Endodermal cell (in vitro differentiated cells): ENCODE measurements at regions not wholly inside any gene's neighbourhood (a gene's known extent, or its start where the extent isn't known, plus 50 kb on each side); places are given as distances from the start of the nearest gene placed in this dataset.
A peak's percentile ranks its signal among the peaks of the same experiment; 100 is the strongest.

Experiments used
- DNase-seq: peaks from one replicate; pipeline ENCODE4 v3.0.0-alpha.2; 2017
- H3K27ac ChIP-seq: 2 replicates; pipeline ENCODE4 v1.5.1; 2013; ENCODE audit warnings: mild to moderate bottlenecking, low read depth, low read length, moderate library complexity
- H3K27me3 ChIP-seq: 2 replicates; pipeline ENCODE4 v1.6.1; 2013; ENCODE audit warnings: mild to moderate bottlenecking, low read length, moderate library complexity; ENCODE audit not compliant: insufficient read depth, control insufficient read depth, poor library complexity, severe bottlenecking
- H3K36me3 ChIP-seq: 2 replicates; pipeline ENCODE4 v1.7.0; 2013; ENCODE audit warnings: mild to moderate bottlenecking, low read length, moderate library complexity; ENCODE audit not compliant: control insufficient read depth, insufficient read depth
- H3K4me1 ChIP-seq: one replicate; pipeline ENCODE4 v1.7.0; 2013; ENCODE audit warnings: low read length; ENCODE audit not compliant: control insufficient read depth, insufficient read depth
- H3K4me3 ChIP-seq: 2 replicates; pipeline ENCODE4 v1.5.1; 2013; ENCODE audit warnings: mild to moderate bottlenecking, low read length, moderate library complexity
- H3K9ac ChIP-seq: 2 replicates; pipeline ENCODE4 v1.6.1; 2013; ENCODE audit warnings: mild to moderate bottlenecking, low read length, moderate library complexity; ENCODE audit not compliant: poor library complexity, severe bottlenecking; ENCODE audit errors: extremely low read depth
- H3K9me3 ChIP-seq: 2 replicates; pipeline ENCODE4 v1.6.1; 2013; ENCODE audit warnings: mild to moderate bottlenecking, low read length, moderate library complexity; ENCODE audit not compliant: control insufficient read depth
- H3K27ac Mint-ChIP-seq: 2 replicates; pipeline ENCODE4 v1.8.0; 2020; ENCODE audit warnings: mixed read lengths
- H3K27me3 Mint-ChIP-seq: 2 replicates; pipeline ENCODE4 v1.8.0; 2021; ENCODE audit warnings: mild to moderate bottlenecking, mixed read lengths; ENCODE audit not compliant: insufficient read depth
- H3K36me3 Mint-ChIP-seq: 2 replicates; pipeline ENCODE4 v1.8.0; 2020; ENCODE audit warnings: low read depth, mixed read lengths
- H3K4me1 Mint-ChIP-seq: 2 replicates; pipeline ENCODE4 v1.8.0; 2020; ENCODE audit warnings: mixed read lengths
- H3K4me3 Mint-ChIP-seq: 2 replicates; pipeline ENCODE4 v1.8.0; 2020; ENCODE audit warnings: mild to moderate bottlenecking, moderate library complexity, mixed read lengths
- H3K9me3 Mint-ChIP-seq: 2 replicates; pipeline ENCODE4 v1.8.0; 2020; ENCODE audit warnings: mild to moderate bottlenecking, mixed read lengths
- WGBS, 2 experiments: methylation state at CpG; one replicate each; pipeline versions ENCODE4 v1.1.5 to v1.1.7; 2013; ENCODE audit warnings: missing lambda C conversion rate in 2 of 2, mixed read lengths in 1 of 2; ENCODE audit not compliant: insufficient coverage in 1 of 2, insufficient read length in 1 of 2; 5-methylcytosine and 5-hydroxymethylcytosine counted together
- TF ChIP-seq, protein P1 (sequence below): fragments of 200-600 bp; sonication (generic); conservative IDR thresholded peaks from 2 replicates; pipeline ENCODE4 v1.5.0; 2021; ENCODE audit warnings: antibody characterized with exemption, mild to moderate bottlenecking

- no peaks in the 10 kb centered on the region for H3K36me3 Mint-ChIP-seq
- H3K27ac Mint-ChIP-seq: no peak overlapping the region
- H3K36me3 ChIP-seq: no peaks in the 10 kb centered on the region
- no peak overlapping the region for H3K4me3 ChIP-seq
- peaks cover 9% of the 10 kb centered on the region for H3K4me1 Mint-ChIP-seq
- TF ChIP-seq, protein P1, sequence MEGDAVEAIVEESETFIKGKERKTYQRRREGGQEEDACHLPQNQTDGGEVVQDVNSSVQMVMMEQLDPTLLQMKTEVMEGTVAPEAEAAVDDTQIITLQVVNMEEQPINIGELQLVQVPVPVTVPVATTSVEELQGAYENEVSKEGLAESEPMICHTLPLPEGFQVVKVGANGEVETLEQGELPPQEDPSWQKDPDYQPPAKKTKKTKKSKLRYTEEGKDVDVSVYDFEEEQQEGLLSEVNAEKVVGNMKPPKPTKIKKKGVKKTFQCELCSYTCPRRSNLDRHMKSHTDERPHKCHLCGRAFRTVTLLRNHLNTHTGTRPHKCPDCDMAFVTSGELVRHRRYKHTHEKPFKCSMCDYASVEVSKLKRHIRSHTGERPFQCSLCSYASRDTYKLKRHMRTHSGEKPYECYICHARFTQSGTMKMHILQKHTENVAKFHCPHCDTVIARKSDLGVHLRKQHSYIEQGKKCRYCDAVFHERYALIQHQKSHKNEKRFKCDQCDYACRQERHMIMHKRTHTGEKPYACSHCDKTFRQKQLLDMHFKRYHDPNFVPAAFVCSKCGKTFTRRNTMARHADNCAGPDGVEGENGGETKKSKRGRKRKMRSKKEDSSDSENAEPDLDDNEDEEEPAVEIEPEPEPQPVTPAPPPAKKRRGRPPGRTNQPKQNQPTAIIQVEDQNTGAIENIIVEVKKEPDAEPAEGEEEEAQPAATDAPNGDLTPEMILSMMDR: no peak
- no peak overlapping the region for H3K4me3 Mint-ChIP-seq
- H3K27ac ChIP-seq: no peak overlapping the region
- H3K27me3 Mint-ChIP-seq: peaks cover 9% of the 10 kb centered on the region
- 67% methylated on average over 10 to 11 of the region's 11 CpGs for WGBS, 2 experiments
- no peaks in the 10 kb centered on the region for H3K9me3 Mint-ChIP-seq
- H3K9me3 ChIP-seq: no peaks in the 10 kb centered on the region
- DNase-seq: peak; percentile 56
- H3K9ac ChIP-seq: no peak overlapping the region
- H3K27me3 ChIP-seq: peaks cover 11% of the 10 kb centered on the region
- no peaks in the 10 kb centered on the region for H3K4me1 ChIP-seq
Observed at GRCh38 chr21:35106246-35106835, 57.2 kb upstream of the RUNX1 start.

GRCh38 chr21:35102488-35103371 is 53.6 kb upstream of the RUNX1 start:
- Histone ChIP-seq H3K27me3 (no peaks in the 10 kb centered on the region), H3K9me3 (no peaks in the 10 kb centered on the region), H3K27ac (no peak overlapping the region), H3K36me3 (no peaks in the 10 kb centered on the region), H3K9ac (no peak overlapping the region), H3K4me3 (no peak overlapping the region), H3K4me1 (no peaks in the 10 kb centered on the region)
- Mint-ChIP-seq H3K4me3 (no peak overlapping the region), H3K4me1 (peaks cover 9% of the 10 kb centered on the region), H3K27ac (no peak overlapping the region), H3K36me3 (no peaks in the 10 kb centered on the region), H3K27me3 (peaks cover 2% of the 10 kb centered on the region), H3K9me3 (no peaks in the 10 kb centered on the region)
- TF ChIP-seq, protein P1: no peak
- WGBS, 2 experiments: 78 to 87% methylated on average over 4 to 8 of the region's 8 CpGs
- no peak for DNase-seq

- no peaks in the 10 kb centered on the region for H3K36me3 Mint-ChIP-seq
- no peaks in the 10 kb centered on the region for H3K4me1 Mint-ChIP-seq
- DNase-seq: no peak
- no peak overlapping the region for H3K27ac ChIP-seq
- no peaks in the 10 kb centered on the region for H3K9me3 ChIP-seq
- H3K4me1 ChIP-seq: no peaks in the 10 kb centered on the region
- no peak overlapping the region for H3K4me3 Mint-ChIP-seq
- no peak overlapping the region for H3K27ac Mint-ChIP-seq
- TF ChIP-seq, protein P1: no peak
- H3K27me3 Mint-ChIP-seq: no peaks in the 10 kb centered on the region
- no peak overlapping the region for H3K4me3 ChIP-seq
- 81 to 82% methylated on average over 6 to 8 of the region's 8 CpGs for WGBS, 2 experiments
- H3K9me3 Mint-ChIP-seq: no peaks in the 10 kb centered on the region
- no peak overlapping the region for H3K9ac ChIP-seq
- H3K36me3 ChIP-seq: no peaks in the 10 kb centered on the region
- H3K27me3 ChIP-seq: no peaks in the 10 kb centered on the region
Observed at GRCh38 chr21:35100349-35100811, 51.3 kb upstream of the RUNX1 start.
